H1 (cell line): ENCODE measurements at regions not wholly inside any gene's neighbourhood (a gene's known extent, or its start where the extent isn't known, plus 50 kb on each side); places are given as distances from the start of the nearest gene placed in this dataset.

Experiments
- CTCF ChIA-PET: fragments of 300-600 bp; sonication (Branson Sonifier 250); formaldehyde crosslinking; loops from one replicate; lab custom pipeline; 2021; ENCODE audit not compliant: partially characterized antibody; lab: Charles Lee
- POLR2A ChIA-PET: fragments of 300-600 bp; sonication (Branson Sonifier 250); formaldehyde crosslinking; loops from one replicate; lab custom pipeline; 2021; ENCODE audit warnings: inconsistent platforms; ENCODE audit not compliant: partially characterized antibody; lab: Charles Lee
- DNase-seq, 2 experiments: peaks; one replicate each; pipeline versions ENCODE4 v3.0.0 to v3.0.0-alpha.2; 2010 to 2022; ENCODE audit warnings: low spot score in 2 of 2, low read depth in 1 of 2, mixed read lengths in 1 of 2
- FAIRE-seq: peaks from 2 replicates; lab custom pipeline; 2011; peaks lifted over from hg19 to GRCh38; lab: Jason Lieb, UNC
- H2AFZ ChIP-seq: 2 replicates; pipeline ENCODE4 v1.8.1; 2012; ENCODE audit warnings: low read length, inconsistent platforms
- H2AK5ac ChIP-seq: 2 replicates; pipeline ENCODE4 v1.6.1; 2013; ENCODE audit warnings: low read depth, low read length
- H2BK120ac ChIP-seq: replicated peaks from 2 replicates; pipeline ENCODE3; 2013; ENCODE audit warnings: low read depth, low read length, inconsistent platforms
- H2BK12ac ChIP-seq: 2 replicates; pipeline ENCODE4 v1.6.1; 2013; ENCODE audit warnings: low read depth, low read length
- H2BK15ac ChIP-seq: 2 replicates; pipeline ENCODE4 v1.6.1; 2013; ENCODE audit warnings: low read length
- H2BK20ac ChIP-seq: 2 replicates; pipeline ENCODE4 v1.6.1; 2013; ENCODE audit warnings: low read length
- H2BK5ac ChIP-seq: 2 replicates; pipeline ENCODE4 v1.6.1; 2013; ENCODE audit warnings: low read depth, low read length
- H3K14ac ChIP-seq: 2 replicates; pipeline ENCODE4 v1.6.1; 2013; ENCODE audit warnings: inconsistent platforms; ENCODE audit not compliant: insufficient read length
- H3K18ac ChIP-seq: 2 replicates; pipeline ENCODE4 v1.6.1; 2013; ENCODE audit warnings: low read length; ENCODE audit errors: extremely low read depth
- H3K23ac ChIP-seq: 2 replicates; pipeline ENCODE4 v1.6.1; 2013; ENCODE audit warnings: inconsistent platforms; ENCODE audit not compliant: insufficient read length
- H3K23me2 ChIP-seq: 2 replicates; pipeline ENCODE4 v1.6.1; 2013; ENCODE audit warnings: low read depth, low read length
- H3K27ac ChIP-seq: 2 replicates; pipeline ENCODE4 v1.6.1; 2011; ENCODE audit warnings: low read depth, low read length, inconsistent platforms
- H3K27me3 ChIP-seq, 4 experiments: replicated peaks in 1 of 4; 1 replicate in 1 of 4; 2 replicates in 3 of 4; pipeline versions ENCODE4 v1.6.1 to v1.8.1; 2011 to 2013; ENCODE audit warnings: low read length in 3 of 4, mild to moderate bottlenecking in 3 of 4, inconsistent platforms in 2 of 4, mixed read lengths in 2 of 4, moderate library complexity in 1 of 4; ENCODE audit not compliant: control insufficient read depth in 3 of 4, insufficient read depth in 3 of 4; ENCODE audit errors: extremely low read depth in 1 of 4
- H3K36me3 ChIP-seq, 4 experiments: 2 replicates each; pipeline versions ENCODE4 v1.6.1 to v1.8.1; 2011 to 2013; ENCODE audit warnings: mild to moderate bottlenecking in 4 of 4, low read length in 3 of 4, moderate library complexity in 2 of 4, control low read depth in 1 of 4, inconsistent platforms in 1 of 4; ENCODE audit not compliant: insufficient read depth in 4 of 4, control insufficient read depth in 2 of 4
- H3K4ac ChIP-seq: replicated peaks from 2 replicates; pipeline ENCODE3; 2013; ENCODE audit warnings: low read length, low read depth, mixed read lengths, inconsistent platforms; ENCODE audit not compliant: insufficient read length
- H3K4me1 ChIP-seq, 4 experiments: replicated peaks in 1 of 4; 1 replicate in 1 of 4; 2 replicates in 3 of 4; pipeline versions ENCODE4 v1.6.1 to v1.8.1; 2011 to 2013; ENCODE audit warnings: low read length in 3 of 4, inconsistent platforms in 2 of 4, mixed read lengths in 1 of 4; ENCODE audit not compliant: insufficient read depth in 4 of 4, control insufficient read depth in 3 of 4
- H3K4me2 ChIP-seq, 2 experiments: 2 replicates each; pipeline versions ENCODE4 v1.6.1 to v1.8.1; 2011 to 2013; ENCODE audit warnings: low read depth in 2 of 2, low read length in 2 of 2, control low read depth in 1 of 2, inconsistent platforms in 1 of 2, mild to moderate bottlenecking in 1 of 2; ENCODE audit not compliant: insufficient read depth in 1 of 2
- H3K4me3 ChIP-seq, 4 experiments: fragments of 200-600, 300-600 bp in 1 of 4; sonication (generic), shearing (Covaris generic), sonication (Bioruptor Twin) in 1 of 4; 2 replicates each; pipeline versions ENCODE4 v1.5.1 to v1.8.1; 2011 to 2016; ENCODE audit warnings: low read length in 4 of 4, low read depth in 3 of 4, control low read depth in 2 of 4, inconsistent platforms in 2 of 4, mild to moderate bottlenecking in 2 of 4, mixed read lengths in 1 of 4, moderate library complexity in 1 of 4; ENCODE audit not compliant: insufficient read depth in 2 of 4; ENCODE audit errors: extremely low read depth in 1 of 4
- H3K56ac ChIP-seq: replicated peaks from 2 replicates; pipeline ENCODE3; 2013; ENCODE audit warnings: low read depth, mild to moderate bottlenecking, mixed read lengths, low read length, inconsistent platforms; ENCODE audit not compliant: insufficient read length
- H3K79me1 ChIP-seq: 2 replicates; pipeline ENCODE4 v1.6.1; 2013; ENCODE audit warnings: low read depth, low read length, control low read depth
- H3K79me2 ChIP-seq, 2 experiments: 2 replicates each; pipeline versions ENCODE4 v1.6.1 to v1.8.1; 2012 to 2013; ENCODE audit warnings: low read length in 2 of 2, mild to moderate bottlenecking in 2 of 2, inconsistent platforms in 1 of 2; ENCODE audit not compliant: insufficient read depth in 2 of 2, control insufficient read depth in 1 of 2
- H3K9ac ChIP-seq, 4 experiments: replicated peaks in 1 of 4; 1 replicate in 1 of 4; 2 replicates in 3 of 4; pipeline versions ENCODE4 v1.6.1 to v1.8.1; 2011 to 2013; ENCODE audit warnings: low read depth in 3 of 4, low read length in 3 of 4, control low read depth in 2 of 4, mild to moderate bottlenecking in 2 of 4, moderate library complexity in 2 of 4, inconsistent platforms in 1 of 4; ENCODE audit errors: extremely low read depth in 1 of 4
- H3K9me3 ChIP-seq, 2 experiments: 2 replicates each; pipeline versions ENCODE4 v1.6.1 to v1.8.1; 2012 to 2013; ENCODE audit warnings: mild to moderate bottlenecking in 2 of 2, moderate library complexity in 2 of 2, control low read depth in 1 of 2, inconsistent platforms in 1 of 2, low read depth in 1 of 2, low read length in 1 of 2, mixed read lengths in 1 of 2; ENCODE audit not compliant: insufficient read depth in 2 of 2
- H4K20me1 ChIP-seq, 2 experiments: replicated peaks in 1 of 2; 2 replicates each; pipeline versions ENCODE3 to v1.8.1; 2011 to 2013; ENCODE audit warnings: inconsistent platforms in 2 of 2, low read length in 2 of 2, mild to moderate bottlenecking in 1 of 2; ENCODE audit not compliant: insufficient read depth in 2 of 2, control insufficient read depth in 1 of 2
- H4K5ac ChIP-seq: 2 replicates; pipeline ENCODE4 v1.6.1; 2013; ENCODE audit warnings: low read length, low read depth, mixed read lengths, inconsistent platforms; ENCODE audit not compliant: insufficient read length
- H4K8ac ChIP-seq: 2 replicates; pipeline ENCODE4 v1.8.0; 2013; ENCODE audit warnings: mild to moderate bottlenecking, moderate library complexity, low read length, inconsistent platforms; ENCODE audit not compliant: insufficient read depth; ENCODE audit errors: extremely low read depth
- H4K91ac ChIP-seq: replicated peaks from 2 replicates; pipeline ENCODE3; 2013; ENCODE audit warnings: low read length, mixed read lengths, inconsistent platforms; ENCODE audit not compliant: insufficient read length
- CHD1 ChIP-seq: IDR thresholded peaks from 2 replicates; pipeline ENCODE4 v1.6.1; 2012; ENCODE audit warnings: low read depth, low read length, improper control_type of control experiment
- KDM1A ChIP-seq: fragments of 200-600, 300-600 bp; sonication (generic); IDR thresholded peaks from 2 replicates; pipeline ENCODE4 v1.7.1; 2016; ENCODE audit warnings: mild to moderate bottlenecking, low read length, borderline replicate concordance
- RFX5 ChIP-seq: IDR thresholded peaks from 2 replicates; pipeline ENCODE4 v1.6.1; 2011; ENCODE audit warnings: low read depth, low read length, improper control_type of control experiment, borderline replicate concordance
- WGBS, 2 experiments: shearing (Covaris generic) in 1 of 2; methylation state at CpG; one replicate each; pipeline versions ENCODE4 v1.1.6 to v1.1.7; 2013 to 2015; ENCODE audit warnings: low lambda C conversion rate in 2 of 2, mixed read lengths in 2 of 2, inconsistent platforms in 1 of 2, low coverage in 1 of 2, missing lambda C conversion rate in 1 of 2; ENCODE audit not compliant: insufficient replicate concordance in 2 of 2, insufficient coverage in 1 of 2, insufficient read length in 1 of 2; ENCODE audit errors: extremely low coverage in 1 of 2, missing lambda C conversion rate in 1 of 2; 5-methylcytosine and 5-hydroxymethylcytosine counted together
- TF ChIP-seq, protein P1 (sequence below), 3 experiments: IDR thresholded peaks; 1 replicate in 2 of 3; 2 replicates in 1 of 3; pipeline versions ENCODE4 v1.5.1 to v1.6.1; 2011; ENCODE audit warnings: low read length in 3 of 3, mild to moderate bottlenecking in 3 of 3, inconsistent platforms in 2 of 3, low read depth in 1 of 3, moderate library complexity in 1 of 3; ENCODE audit not compliant: insufficient read depth in 1 of 3; ENCODE audit errors: control extremely low read depth in 1 of 3

DNA sequence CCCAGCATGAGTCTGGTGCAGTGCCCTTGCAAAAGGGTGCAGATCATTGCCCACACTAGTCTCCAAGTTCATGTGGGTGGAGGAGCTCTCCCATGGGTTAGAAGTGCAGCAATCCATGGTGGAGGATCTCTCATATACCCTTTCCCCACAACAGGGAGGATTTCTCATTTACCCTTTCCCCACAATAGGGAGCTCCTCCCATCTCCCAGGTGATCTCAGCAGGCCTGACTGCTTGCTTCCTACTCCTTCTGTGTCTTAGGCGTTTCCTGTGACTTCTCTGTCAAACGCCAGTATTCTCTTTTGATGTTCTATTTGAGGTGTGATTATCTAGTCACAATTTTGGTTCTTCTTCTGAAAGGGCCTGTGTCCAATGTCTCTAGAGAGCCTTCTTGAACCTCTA lies 133.8 kb upstream of the RFX3 start:
- 70% methylated on average over 2 of the region's 2 CpGs; no CpG with 5 or more reads in 1 of the 2 experiments for WGBS, 2 experiments
- Histone ChIP-seq H3K4me1 (no peaks in the 10 kb centered on the region), H3K27ac (no peak overlapping the region), H4K20me1 (no peaks in the 10 kb centered on the region), H4K8ac (no peak overlapping the region), H2AFZ (0 out of 2 replicates have a peak overlapping the region, but pooled peaks have one; percentile 71), H4K5ac (no peak overlapping the region), H3K36me3 (no peaks in the 10 kb centered on the region), H3K9me3 (no peaks in the 10 kb centered on the region), H2AK5ac (0 out of 2 replicates have a peak overlapping the region, but pooled peaks have one; percentile 13), H3K4me3 (no peak overlapping the region), H3K79me2 (no peaks in the 10 kb centered on the region), H2BK120ac (no peak overlapping the region), H2BK15ac (peak overlapping the region; percentile 18; the same call in 1 of the 2 replicates), H2BK12ac (no peak overlapping the region), H4K91ac (no peak overlapping the region), H3K56ac (no peak overlapping the region), H3K4ac (no peak overlapping the region), H3K18ac (no peak overlapping the region), H3K79me1 (no peaks in the 10 kb centered on the region), H3K27me3 (no peaks in the 10 kb centered on the region), H3K23me2 (no peaks in the 10 kb centered on the region), H3K9ac (no peak overlapping the region), H3K14ac (no peak overlapping the region), H3K4me2 (no peak overlapping the region), H3K23ac (no peak overlapping the region), H2BK20ac (no peak overlapping the region), H2BK5ac (no peak overlapping the region)
- DNase-seq (no peak), FAIRE-seq (no peak)
- CTCF ChIA-PET: interaction anchor here (0.7 to 1.4 kb wide), 3 partner anchors 11 to 612 kb away, joined by 3 read pairs; no protein-coding TSS in a partner anchor
- TF ChIP-seq, protein P1, sequence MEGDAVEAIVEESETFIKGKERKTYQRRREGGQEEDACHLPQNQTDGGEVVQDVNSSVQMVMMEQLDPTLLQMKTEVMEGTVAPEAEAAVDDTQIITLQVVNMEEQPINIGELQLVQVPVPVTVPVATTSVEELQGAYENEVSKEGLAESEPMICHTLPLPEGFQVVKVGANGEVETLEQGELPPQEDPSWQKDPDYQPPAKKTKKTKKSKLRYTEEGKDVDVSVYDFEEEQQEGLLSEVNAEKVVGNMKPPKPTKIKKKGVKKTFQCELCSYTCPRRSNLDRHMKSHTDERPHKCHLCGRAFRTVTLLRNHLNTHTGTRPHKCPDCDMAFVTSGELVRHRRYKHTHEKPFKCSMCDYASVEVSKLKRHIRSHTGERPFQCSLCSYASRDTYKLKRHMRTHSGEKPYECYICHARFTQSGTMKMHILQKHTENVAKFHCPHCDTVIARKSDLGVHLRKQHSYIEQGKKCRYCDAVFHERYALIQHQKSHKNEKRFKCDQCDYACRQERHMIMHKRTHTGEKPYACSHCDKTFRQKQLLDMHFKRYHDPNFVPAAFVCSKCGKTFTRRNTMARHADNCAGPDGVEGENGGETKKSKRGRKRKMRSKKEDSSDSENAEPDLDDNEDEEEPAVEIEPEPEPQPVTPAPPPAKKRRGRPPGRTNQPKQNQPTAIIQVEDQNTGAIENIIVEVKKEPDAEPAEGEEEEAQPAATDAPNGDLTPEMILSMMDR (IDR thresholded peaks at IDR 0.05; ENCODE audit: control extremely low read depth in 1 of 3, insufficient read depth in 1 of 3, low read depth in 1 of 3, low read length in 3 of 3): no peak
- TF ChIP-seq KDM1A: no peak
- TF ChIP-seq CHD1: no peak
- no peak for TF ChIP-seq RFX5
- POLR2A ChIA-PET: no interaction called here
